ENCODE measurements at regions not wholly inside any gene's neighbourhood (a gene's known extent, or its start where the extent isn't known, plus 50 kb on each side); places are given as distances from the start of the nearest gene placed in this dataset.

DNA sequence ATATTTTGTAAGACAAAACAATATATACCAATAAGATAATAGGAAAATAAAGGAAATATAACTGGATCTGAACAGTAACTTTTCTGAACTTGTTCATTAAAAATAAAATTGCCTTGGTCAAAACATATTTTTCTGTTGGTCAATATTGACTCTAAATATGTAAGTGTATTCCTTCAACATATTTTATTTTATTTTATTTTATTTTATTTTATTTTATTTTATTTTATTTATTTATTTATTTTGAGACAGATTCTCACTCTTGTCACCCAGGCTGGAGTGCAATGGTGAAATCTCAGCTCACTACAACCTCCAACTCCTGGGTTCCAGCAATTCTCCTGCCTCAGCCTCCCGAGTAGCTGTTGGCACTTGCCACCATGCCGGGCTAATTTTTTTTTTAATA is 571.0 kb downstream of the NR2F1-AS1 start:
- no peaks in the 10 kb centered on the region for H3K27me3 Mint-ChIP-seq
- H3K27ac Mint-ChIP-seq = no peak overlapping the region
- no peaks in the 10 kb centered on the region for H3K9me3 Mint-ChIP-seq
- no peak overlapping the region for H3K4me3 Mint-ChIP-seq
- no peaks in the 10 kb centered on the region for H3K36me3 Mint-ChIP-seq (ENCODE audit: low read depth)
- no peaks in the 10 kb centered on the region for H3K4me1 Mint-ChIP-seq
- ChIA-PET POLR2A (no interaction called here), CTCF (no interaction called here)
- DNase-seq = no peak

DNA sequence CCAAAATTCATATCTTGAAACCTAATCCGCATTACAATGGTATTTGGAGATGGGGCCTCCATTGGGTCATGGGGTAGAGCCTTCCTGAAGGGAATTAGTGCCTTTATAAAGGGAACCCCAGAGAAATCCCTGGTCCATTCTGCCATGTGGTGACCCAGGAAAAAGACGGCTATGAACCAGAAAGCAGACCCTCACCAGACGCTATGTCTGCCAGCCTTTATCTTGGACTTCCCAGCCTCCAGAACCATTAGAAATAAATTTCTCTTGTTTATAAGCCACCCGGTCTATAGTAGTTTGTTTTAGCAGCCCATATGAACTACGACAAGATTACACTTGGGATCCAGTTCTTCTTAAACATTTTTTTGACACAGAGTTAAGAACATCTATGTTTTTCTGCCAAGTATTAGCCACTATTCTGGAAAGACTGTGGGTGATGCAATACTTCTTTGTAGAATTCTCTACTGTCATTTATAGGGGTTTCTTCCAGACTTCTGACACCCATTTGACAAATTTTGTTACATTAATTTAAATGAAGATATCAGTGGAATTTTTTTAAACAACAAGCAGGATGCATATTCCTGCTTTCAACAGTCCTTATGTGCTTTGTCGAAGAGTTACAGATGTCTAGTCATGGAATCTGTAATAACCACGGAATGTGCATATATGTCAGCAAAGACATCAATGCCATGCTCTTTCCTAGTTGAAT is 572.4 kb downstream of the NR2F1-AS1 start:
- no peak for DNase-seq
- Mint-ChIP-seq H3K4me1 (no peaks in the 10 kb centered on the region), H3K27ac (no peak overlapping the region), H3K36me3 (ENCODE audit: low read depth) (no peaks in the 10 kb centered on the region), H3K27me3 (no peaks in the 10 kb centered on the region), H3K4me3 (no peak overlapping the region), H3K9me3 (no peaks in the 10 kb centered on the region)
- ChIA-PET CTCF (no interaction called here), POLR2A (no interaction called here)

DNA sequence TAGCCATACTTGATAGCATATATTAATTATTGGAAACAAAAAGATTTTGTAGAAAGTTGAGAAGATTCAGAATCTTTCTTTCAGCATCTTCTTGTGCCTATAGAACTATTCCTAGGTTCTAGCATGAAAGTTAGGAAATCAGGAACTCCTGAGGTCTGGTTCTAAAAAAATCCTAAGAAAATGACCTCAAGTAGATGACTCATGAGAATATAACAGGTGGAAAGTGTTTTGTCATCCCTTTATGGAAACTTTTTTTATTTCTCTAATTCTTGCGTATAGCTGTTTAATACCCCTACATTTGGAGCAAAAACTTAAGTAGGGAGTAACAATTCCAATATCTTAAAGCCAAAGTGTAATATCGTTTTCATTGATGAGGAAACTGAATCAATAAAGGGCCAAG is 574.1 kb downstream of the NR2F1-AS1 start:
- ChIA-PET POLR2A (no interaction called here), CTCF (no interaction called here)
- H3K9me3 Mint-ChIP-seq = no peaks in the 10 kb centered on the region
- no peak for DNase-seq
- no peak overlapping the region for H3K27ac Mint-ChIP-seq
- no peak overlapping the region for H3K4me3 Mint-ChIP-seq
- H3K27me3 Mint-ChIP-seq = no peaks in the 10 kb centered on the region
- no peaks in the 10 kb centered on the region for H3K4me1 Mint-ChIP-seq
- no peaks in the 10 kb centered on the region for H3K36me3 Mint-ChIP-seq (ENCODE audit: low read depth)

DNA sequence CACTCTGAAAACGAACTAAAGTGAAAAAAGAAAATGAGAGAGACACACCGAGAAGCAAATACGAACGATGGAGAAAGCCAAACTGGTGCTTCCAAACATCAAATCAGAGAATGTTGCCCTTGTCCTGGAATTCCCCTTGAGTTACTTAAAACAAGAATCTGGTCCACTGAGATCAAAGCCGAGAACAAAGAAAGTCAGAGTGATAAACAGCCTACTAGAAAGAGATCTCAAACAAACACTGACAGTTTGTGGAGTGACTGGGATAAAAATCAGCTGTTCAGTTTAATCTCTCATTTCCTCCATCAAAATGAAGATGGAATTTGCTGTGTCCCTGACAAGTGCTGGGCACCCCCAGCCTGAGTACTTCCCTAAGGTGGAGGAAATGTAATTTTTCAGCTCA is 582.6 kb downstream of the NR2F1-AS1 start:
- DNase-seq = no peak
- no peak overlapping the region for H3K4me3 Mint-ChIP-seq
- CTCF ChIA-PET = no interaction called here

DNA sequence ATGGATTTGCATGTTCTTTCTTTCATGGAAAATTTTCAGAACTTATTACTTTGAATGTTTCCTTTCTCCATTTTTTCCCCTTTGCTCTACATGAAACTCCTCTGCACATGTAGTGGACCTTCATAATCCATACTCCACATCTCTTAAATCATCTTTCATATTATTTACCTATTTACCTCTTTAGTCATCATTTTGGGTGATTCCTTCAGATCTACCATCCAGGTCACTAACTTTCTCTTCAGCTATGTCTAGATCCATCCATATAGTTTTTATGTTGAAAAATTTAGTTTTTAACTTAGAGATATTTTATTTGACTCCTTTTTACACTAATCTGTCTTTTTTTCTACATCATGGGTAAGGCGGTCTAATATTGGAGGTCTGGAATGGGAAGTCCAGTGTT is 586.6 kb downstream of the NR2F1-AS1 start:
- no peaks in the 10 kb centered on the region for H3K4me1 Mint-ChIP-seq
- no peaks in the 10 kb centered on the region for H3K27me3 Mint-ChIP-seq

More for the DNA sequence above, 582.6 kb downstream of the NR2F1-AS1 start:
- H3K27ac Mint-ChIP-seq = no peak overlapping the region
- H3K36me3 Mint-ChIP-seq (ENCODE audit: low read depth) = no peaks in the 10 kb centered on the region
- no peaks in the 10 kb centered on the region for H3K27me3 Mint-ChIP-seq
- POLR2A ChIA-PET = no interaction called here
- no peaks in the 10 kb centered on the region for H3K4me1 Mint-ChIP-seq
- no peaks in the 10 kb centered on the region for H3K9me3 Mint-ChIP-seq

DNA sequence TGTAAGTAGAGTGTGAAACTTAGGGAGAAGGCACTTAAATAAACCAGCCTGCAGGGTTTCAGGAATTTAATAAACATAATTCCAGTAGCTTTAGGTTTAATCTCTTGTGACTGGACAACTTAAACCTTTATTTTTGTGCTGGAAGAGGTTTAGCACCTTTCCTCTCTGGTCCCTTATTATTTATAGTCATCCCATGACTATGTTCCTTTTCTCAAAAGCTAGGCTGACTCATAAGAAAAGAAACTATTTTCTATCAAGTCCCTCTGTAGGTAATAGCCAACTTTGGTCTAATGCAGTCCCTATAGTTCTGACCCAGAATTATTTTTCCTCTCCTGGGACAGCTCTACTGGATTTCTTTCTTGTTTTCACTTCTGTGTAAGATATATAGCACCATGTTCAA is 588.9 kb downstream of the NR2F1-AS1 start:
- no peak overlapping the region for H3K4me3 Mint-ChIP-seq
- POLR2A ChIA-PET = no interaction called here
- DNase-seq = no peak
- CTCF ChIA-PET = no interaction called here
- H3K36me3 Mint-ChIP-seq (ENCODE audit: low read depth) = no peaks in the 10 kb centered on the region
- no peaks in the 10 kb centered on the region for H3K27me3 Mint-ChIP-seq
- no peak overlapping the region for H3K27ac Mint-ChIP-seq
- H3K4me1 Mint-ChIP-seq = no peaks in the 10 kb centered on the region
- H3K9me3 Mint-ChIP-seq = no peaks in the 10 kb centered on the region

More for the DNA sequence above, 586.6 kb downstream of the NR2F1-AS1 start:
- no peak overlapping the region for H3K4me3 Mint-ChIP-seq
- no peak for DNase-seq
- CTCF ChIA-PET = no interaction called here
- no peak overlapping the region for H3K27ac Mint-ChIP-seq
- POLR2A ChIA-PET = no interaction called here
- no peaks in the 10 kb centered on the region for H3K36me3 Mint-ChIP-seq (ENCODE audit: low read depth)
- no peaks in the 10 kb centered on the region for H3K9me3 Mint-ChIP-seq

DNA sequence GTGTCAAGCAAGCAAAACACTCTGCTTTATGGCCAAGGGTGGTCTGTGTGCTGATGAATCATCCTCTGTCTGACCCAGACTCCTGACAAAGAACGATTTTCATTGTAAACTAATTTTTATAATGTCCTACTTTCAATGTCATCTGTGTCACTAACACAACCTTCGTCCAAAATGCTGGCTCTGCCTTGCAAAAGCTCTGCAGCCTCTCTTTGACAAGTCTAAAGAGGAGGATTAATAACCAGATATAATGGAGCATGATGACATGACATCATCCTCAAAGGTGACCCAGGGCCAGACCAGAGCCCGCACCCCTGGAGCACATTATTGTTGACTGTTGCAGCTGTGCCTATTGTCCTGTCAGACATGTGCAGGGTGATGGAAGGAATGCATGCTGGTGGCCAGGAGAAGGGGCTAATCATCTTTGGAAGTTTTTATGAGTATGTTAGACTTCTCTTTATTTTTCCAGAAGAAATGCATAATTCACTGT is 589.4 kb downstream of the NR2F1-AS1 start:
- POLR2A ChIA-PET = no interaction called here
- no peaks in the 10 kb centered on the region for H3K9me3 Mint-ChIP-seq
- CTCF ChIA-PET = no interaction called here

DNA sequence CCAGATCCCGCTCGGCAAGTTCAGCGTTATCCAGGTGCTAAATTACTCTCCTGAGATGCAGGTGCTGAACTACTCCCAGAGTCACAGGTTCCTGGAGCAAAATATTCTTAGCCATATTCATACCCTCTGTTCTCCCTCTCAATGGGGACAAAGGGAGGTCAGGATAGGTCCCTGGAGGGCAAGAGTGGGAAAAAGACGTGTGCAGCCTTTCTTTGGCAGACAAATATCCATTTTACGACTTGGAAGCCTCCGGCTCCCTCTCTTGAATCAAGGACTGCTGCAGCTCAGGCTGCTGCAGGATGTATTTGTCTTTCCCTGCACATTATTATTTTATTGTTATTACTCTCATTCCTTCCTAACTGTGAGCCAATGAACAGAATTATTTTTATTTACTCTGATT is 590.2 kb downstream of the NR2F1-AS1 start:
- H3K36me3 Mint-ChIP-seq (ENCODE audit: low read depth) = no peaks in the 10 kb centered on the region
- DNase-seq = no peak
- H3K9me3 Mint-ChIP-seq = no peaks in the 10 kb centered on the region
- ChIA-PET CTCF (no interaction called here), POLR2A (no interaction called here)
- no peaks in the 10 kb centered on the region for H3K4me1 Mint-ChIP-seq
- no peak overlapping the region for H3K27ac Mint-ChIP-seq
- H3K27me3 Mint-ChIP-seq = no peaks in the 10 kb centered on the region
- no peak overlapping the region for H3K4me3 Mint-ChIP-seq

More for the DNA sequence above, 589.4 kb downstream of the NR2F1-AS1 start:
- DNase-seq = no peak
- Mint-ChIP-seq H3K4me3 (no peak overlapping the region), H3K27ac (no peak overlapping the region), H3K27me3 (no peaks in the 10 kb centered on the region), H3K4me1 (no peaks in the 10 kb centered on the region), H3K36me3 (ENCODE audit: low read depth) (no peaks in the 10 kb centered on the region)

DNA sequence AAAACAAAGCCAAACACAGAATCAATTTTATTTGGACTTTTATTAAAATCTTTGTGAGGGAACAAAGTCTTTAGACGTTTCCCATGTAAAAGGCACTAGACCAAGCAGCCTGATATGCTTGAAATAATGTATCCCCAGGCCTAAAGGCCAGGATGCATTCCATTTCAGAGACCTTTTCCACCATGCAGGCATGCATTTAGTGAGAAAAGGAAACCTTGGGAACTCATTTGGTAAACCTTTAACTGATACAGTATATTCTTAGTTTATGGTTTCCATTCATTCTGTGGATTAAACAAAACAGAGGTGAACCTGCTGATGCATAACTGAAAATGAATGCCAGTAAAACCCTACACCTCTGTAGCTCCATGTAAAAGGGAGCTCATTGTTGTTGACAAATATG is 600.0 kb downstream of the NR2F1-AS1 start:
- Mint-ChIP-seq H3K27me3 (no peaks in the 10 kb centered on the region), H3K9me3 (peaks cover 2% of the 10 kb centered on the region), H3K27ac (no peak overlapping the region), H3K4me3 (no peak overlapping the region), H3K36me3 (ENCODE audit: low read depth) (no peaks in the 10 kb centered on the region), H3K4me1 (no peaks in the 10 kb centered on the region)
- ChIA-PET CTCF (no interaction called here), POLR2A (no interaction called here)
- DNase-seq = no peak

DNA sequence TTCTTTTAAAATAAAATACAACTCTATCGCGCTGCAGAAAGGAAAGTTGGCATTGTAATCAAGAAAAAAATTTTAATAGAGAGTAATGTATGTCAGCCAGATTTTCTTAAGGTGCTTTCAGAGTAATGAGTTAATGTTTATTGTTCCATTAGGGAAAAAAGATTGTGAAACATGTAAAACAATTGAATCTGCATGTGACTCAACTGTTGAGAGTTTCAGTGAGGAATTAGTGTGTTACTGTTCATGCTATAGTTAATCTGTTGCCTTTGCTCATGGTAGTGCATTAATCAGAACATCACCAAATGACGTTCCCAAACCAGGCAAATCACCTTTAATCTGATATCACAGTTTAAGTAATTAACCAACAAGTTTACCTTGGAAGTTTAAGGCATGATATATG is 600.5 kb downstream of the NR2F1-AS1 start:
- H3K36me3 Mint-ChIP-seq (ENCODE audit: low read depth) = no peaks in the 10 kb centered on the region
- H3K27me3 Mint-ChIP-seq = no peaks in the 10 kb centered on the region
- CTCF ChIA-PET = no interaction called here
- no peak for DNase-seq
- peaks cover 2% of the 10 kb centered on the region for H3K9me3 Mint-ChIP-seq
- H3K4me1 Mint-ChIP-seq = no peaks in the 10 kb centered on the region
- no peak overlapping the region for H3K27ac Mint-ChIP-seq
- H3K4me3 Mint-ChIP-seq = no peak overlapping the region
- POLR2A ChIA-PET = no interaction called here

DNA sequence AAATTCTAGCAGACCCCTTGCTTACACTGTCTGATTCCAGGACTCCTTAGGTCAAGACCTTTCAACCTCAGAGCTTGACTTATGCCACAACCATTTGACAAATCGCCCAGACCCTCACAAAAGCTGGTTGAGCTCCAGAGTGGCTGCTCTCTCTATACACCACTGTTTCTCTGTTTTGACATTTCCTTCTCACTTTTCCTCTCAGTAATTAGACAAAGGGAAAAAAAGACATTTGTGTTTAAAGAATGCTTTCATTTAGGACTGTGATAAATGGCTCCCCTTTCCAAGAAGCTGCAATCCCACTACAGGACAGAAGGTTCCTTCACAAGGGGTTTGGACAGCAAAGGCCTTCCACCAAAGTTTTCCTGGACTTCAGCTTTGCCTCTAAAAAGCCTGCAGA is 601.3 kb downstream of the NR2F1-AS1 start:
- H3K4me3 Mint-ChIP-seq = no peak overlapping the region
- ChIA-PET CTCF (no interaction called here), POLR2A (no interaction called here)
- DNase-seq = no peak
- H3K9me3 Mint-ChIP-seq = peaks cover 4% of the 10 kb centered on the region
- no peaks in the 10 kb centered on the region for H3K36me3 Mint-ChIP-seq (ENCODE audit: low read depth)
- H3K27ac Mint-ChIP-seq = no peak overlapping the region
- no peaks in the 10 kb centered on the region for H3K27me3 Mint-ChIP-seq
- H3K4me1 Mint-ChIP-seq = no peaks in the 10 kb centered on the region

DNA sequence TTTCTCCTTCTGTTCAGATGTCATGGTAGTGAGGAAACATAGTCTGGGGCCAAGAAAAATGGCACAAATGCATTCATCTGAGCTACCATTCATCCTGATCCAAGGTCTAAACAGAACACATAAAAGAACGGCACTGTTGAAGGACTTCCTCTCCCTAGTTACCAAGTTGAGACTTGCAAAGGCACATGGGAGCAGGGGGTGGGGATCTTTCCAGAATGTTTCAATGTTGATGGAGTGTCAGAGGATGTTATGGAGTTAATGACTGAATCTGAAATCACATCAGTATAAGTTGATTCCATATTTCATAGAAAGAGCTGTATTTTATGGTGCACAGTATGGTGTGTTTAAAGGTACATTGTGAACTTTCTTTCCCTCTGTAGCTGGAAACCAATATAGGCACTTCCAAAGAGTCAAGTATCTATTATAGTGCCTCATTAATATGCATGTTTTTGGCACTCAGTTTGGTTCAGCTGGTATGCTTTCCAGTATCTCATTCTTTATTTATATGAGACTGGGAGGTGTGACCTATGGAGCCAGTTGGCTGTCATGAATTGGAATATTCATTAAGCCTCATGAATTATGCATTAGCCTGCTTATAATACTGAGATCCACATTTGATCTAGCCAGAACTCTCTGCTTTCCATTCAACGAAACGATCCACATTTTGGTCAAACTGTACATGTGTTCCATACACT is 603.0 kb downstream of the NR2F1-AS1 start:
- POLR2A ChIA-PET = no interaction called here
- CTCF ChIA-PET = no interaction called here
- Mint-ChIP-seq H3K27ac (no peak overlapping the region), H3K27me3 (no peaks in the 10 kb centered on the region), H3K9me3 (peaks cover 2% of the 10 kb centered on the region), H3K4me3 (no peak overlapping the region), H3K4me1 (no peaks in the 10 kb centered on the region), H3K36me3 (ENCODE audit: low read depth) (no peaks in the 10 kb centered on the region)
- no peak for DNase-seq

DNA sequence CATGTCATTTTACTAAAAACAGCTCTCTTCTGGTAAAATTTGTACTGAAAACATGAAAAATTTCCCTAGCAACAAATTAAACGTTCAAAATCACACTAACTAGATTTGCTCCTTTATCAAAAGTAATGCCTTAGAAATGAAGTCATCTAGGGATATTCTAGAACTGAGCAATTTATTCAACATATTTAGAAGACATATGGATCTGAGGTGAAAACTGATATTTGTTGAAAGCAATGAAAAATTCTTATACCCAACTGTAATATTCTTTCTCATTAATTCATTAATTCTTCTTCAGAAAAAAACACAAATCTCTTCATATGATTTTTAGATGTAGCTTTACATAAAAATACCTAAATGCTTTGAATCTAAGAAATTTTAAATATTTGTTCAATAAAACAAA is 604.9 kb downstream of the NR2F1-AS1 start:
- no peaks in the 10 kb centered on the region for H3K27me3 Mint-ChIP-seq
- no peak overlapping the region for H3K4me3 Mint-ChIP-seq
- H3K36me3 Mint-ChIP-seq (ENCODE audit: low read depth) = no peaks in the 10 kb centered on the region
- POLR2A ChIA-PET = no interaction called here
- no peaks in the 10 kb centered on the region for H3K4me1 Mint-ChIP-seq
- no peak overlapping the region for H3K27ac Mint-ChIP-seq
- DNase-seq = no peak
- CTCF ChIA-PET = no interaction called here
- H3K9me3 Mint-ChIP-seq = peaks cover 2% of the 10 kb centered on the region

DNA sequence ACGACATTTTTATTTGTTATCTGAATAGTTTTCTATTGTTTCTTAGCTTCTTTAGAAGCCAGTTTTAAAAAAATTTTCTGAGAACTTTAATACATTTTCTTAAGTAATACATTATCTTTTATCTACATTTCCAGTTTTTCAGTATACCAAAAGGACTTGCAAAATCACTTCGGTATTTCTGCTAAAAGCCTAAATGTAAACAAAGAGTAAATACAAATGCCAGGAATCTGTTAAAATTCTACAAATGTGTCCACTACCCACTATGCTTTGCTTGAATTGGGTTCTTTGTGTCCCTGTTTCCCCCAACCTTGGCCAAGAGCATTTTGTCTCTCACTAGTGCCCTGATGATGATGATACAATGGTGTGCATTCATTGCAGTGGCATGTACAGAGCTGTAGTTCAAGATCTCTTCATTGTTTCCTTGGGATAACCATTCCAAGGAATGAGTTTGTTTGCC is 611.2 kb downstream of the NR2F1-AS1 start:
- no peak for DNase-seq
- no peak overlapping the region for H3K4me3 Mint-ChIP-seq
- no peaks in the 10 kb centered on the region for H3K36me3 Mint-ChIP-seq (ENCODE audit: low read depth)
- ChIA-PET POLR2A (no interaction called here), CTCF (no interaction called here)
- no peak overlapping the region for H3K27ac Mint-ChIP-seq
- peaks cover under 1% of the 10 kb centered on the region for H3K9me3 Mint-ChIP-seq
- no peaks in the 10 kb centered on the region for H3K4me1 Mint-ChIP-seq
- no peaks in the 10 kb centered on the region for H3K27me3 Mint-ChIP-seq

Measured in activated CD4-positive, alpha-beta T cell treated with anti-CD3 and anti-CD28 coated beads, Interleukin-2, amount 10 ng/mL, durations not matched to agents 7 days and 5 days (primary cell).